Esophagus (tissue), 2 donors: ENCODE measurements at regions not wholly inside any gene's neighbourhood (a gene's known extent, or its start where the extent isn't known, plus 50 kb on each side); places are given as distances from the start of the nearest gene placed in this dataset.

ENCODE experiments used
- H3K27ac ChIP-seq, 2 donors: one replicate each; pipeline ENCODE4 v1.5.1; 2013; ENCODE audit warnings: low read depth in 2 of 2, mild to moderate bottlenecking in 2 of 2, inconsistent platforms in 1 of 2, low read length in 1 of 2, moderate library complexity in 1 of 2
- H3K27me3 ChIP-seq, 2 donors: one replicate each; pipeline ENCODE4 v1.6.1; 2013; ENCODE audit warnings: low read length in 2 of 2, control low read depth in 1 of 2, mild to moderate bottlenecking in 1 of 2; ENCODE audit not compliant: insufficient read depth in 2 of 2, control insufficient read depth in 1 of 2
- H3K36me3 ChIP-seq, 2 donors: one replicate each; pipeline ENCODE4 v1.6.1; 2013; ENCODE audit warnings: low read length in 1 of 2; ENCODE audit not compliant: control insufficient read depth in 2 of 2, insufficient read depth in 2 of 2
- H3K4me1 ChIP-seq, 2 donors: one replicate each; pipeline ENCODE4 v1.6.1; 2013; ENCODE audit warnings: low read length in 1 of 2; ENCODE audit not compliant: control insufficient read depth in 2 of 2, insufficient read depth in 2 of 2
- H3K4me3 ChIP-seq, 2 donors: one replicate each; pipeline ENCODE4 v1.5.1; 2013; ENCODE audit warnings: low read length in 2 of 2, mild to moderate bottlenecking in 2 of 2, low read depth in 1 of 2, moderate library complexity in 1 of 2
- H3K9me3 ChIP-seq, 2 donors: one replicate each; pipeline ENCODE4 v1.6.1; 2013; ENCODE audit warnings: mild to moderate bottlenecking in 2 of 2, low read depth in 1 of 2, low read length in 1 of 2, moderate library complexity in 1 of 2; ENCODE audit not compliant: control insufficient read depth in 2 of 2, insufficient read depth in 1 of 2
- WGBS, 2 donors: extraction: QIAGEN DNeasy Blood & Tissue Kit; methylation state at CpG; one replicate each; pipeline ENCODE4 v1.1.7; 2013; 5-methylcytosine and 5-hydroxymethylcytosine counted together
- donor health status: healthy with polysubstance abuse.
- donor health status: Bipolar disorder and iron deficiency.

DNA sequence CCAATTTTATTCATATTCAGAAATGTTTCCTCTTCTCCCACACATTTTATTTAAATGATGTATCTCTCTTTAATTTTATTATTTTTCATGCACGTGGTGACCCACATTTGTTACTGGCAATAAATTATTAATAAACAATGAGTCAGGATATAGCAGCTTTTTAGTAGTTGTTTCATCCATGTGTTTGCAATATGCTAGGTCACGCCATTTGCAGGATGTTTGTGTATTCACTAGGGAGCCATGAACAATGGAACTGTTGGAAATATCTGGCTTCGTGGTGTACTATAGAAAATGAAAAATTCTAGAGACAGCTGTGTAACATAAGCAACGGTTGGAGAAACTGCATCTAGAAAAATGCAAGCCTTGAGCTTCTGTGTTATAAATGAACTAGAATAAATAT, 176.0 kb upstream of the COL3A1 start:
- Histone ChIP-seq H3K27ac (no peak overlapping the region), H3K36me3 (no peaks in the 10 kb centered on the region), H3K4me3 (no peak overlapping the region), H3K4me1 (no peaks in the 10 kb centered on the region), H3K9me3 (peaks cover 0 to 5% of the 10 kb centered on the region in 2 donors), H3K27me3 (no peaks in the 10 kb centered on the region)
- 40 to 53% methylated on average over 4 of the region's 4 CpGs for WGBS, 2 donors

DNA sequence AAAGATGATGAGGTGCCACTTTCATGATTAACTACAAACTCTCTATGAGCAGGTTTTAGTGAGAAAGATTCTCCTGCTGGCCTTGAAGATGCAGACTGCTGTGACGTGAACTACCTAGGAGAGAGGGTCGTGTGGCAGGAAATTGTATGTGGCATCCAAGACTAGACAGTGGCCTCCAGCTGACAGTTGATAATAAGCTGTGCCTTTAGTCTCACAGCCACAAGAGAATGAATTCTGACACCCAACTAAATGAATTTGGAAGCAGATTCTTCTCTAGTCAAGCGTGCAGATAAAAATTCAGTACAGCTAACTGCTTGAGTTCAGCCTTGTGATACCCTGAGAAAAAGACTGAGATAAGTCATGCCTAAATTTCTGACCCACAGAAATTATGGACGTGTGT, 169.0 kb upstream of the COL3A1 start:
- Histone ChIP-seq H3K9me3 (peaks cover 0 to 6% of the 10 kb centered on the region in 2 donors), H3K27ac (no peak overlapping the region)
- 65 to 81% methylated on average over 4 of the region's 4 CpGs for WGBS, 2 donors

DNA sequence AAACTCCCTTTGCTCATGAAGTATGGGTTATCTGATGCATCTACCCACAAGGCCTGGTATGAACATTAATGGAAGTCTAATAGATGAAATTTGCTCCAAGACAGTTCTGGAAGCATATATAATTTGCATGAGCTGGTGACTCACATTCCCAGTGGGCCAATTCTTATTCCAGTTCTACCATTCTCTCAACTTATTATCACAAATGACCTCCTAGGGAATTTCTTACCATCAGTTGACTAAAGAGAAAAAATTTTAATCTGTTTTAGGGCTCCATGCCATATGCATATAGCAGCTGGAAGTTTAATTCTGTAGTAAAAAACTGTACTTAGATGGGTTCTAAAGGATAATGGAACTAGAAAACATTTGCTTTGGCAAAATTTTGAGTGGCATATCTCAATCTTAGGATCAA, 165.2 kb upstream of the COL3A1 start:
- Histone ChIP-seq H3K4me3 (no peak overlapping the region), H3K9me3 (no peaks in the 10 kb centered on the region), H3K27ac (no peak overlapping the region), H3K36me3 (no peaks in the 10 kb centered on the region), H3K27me3 (no peaks in the 10 kb centered on the region), H3K4me1 (no peaks in the 10 kb centered on the region)

More for the DNA sequence above, 169.0 kb upstream of the COL3A1 start:
- Histone ChIP-seq H3K4me3 (no peak overlapping the region), H3K4me1 (no peaks in the 10 kb centered on the region), H3K36me3 (no peaks in the 10 kb centered on the region), H3K27me3 (no peaks in the 10 kb centered on the region)

DNA sequence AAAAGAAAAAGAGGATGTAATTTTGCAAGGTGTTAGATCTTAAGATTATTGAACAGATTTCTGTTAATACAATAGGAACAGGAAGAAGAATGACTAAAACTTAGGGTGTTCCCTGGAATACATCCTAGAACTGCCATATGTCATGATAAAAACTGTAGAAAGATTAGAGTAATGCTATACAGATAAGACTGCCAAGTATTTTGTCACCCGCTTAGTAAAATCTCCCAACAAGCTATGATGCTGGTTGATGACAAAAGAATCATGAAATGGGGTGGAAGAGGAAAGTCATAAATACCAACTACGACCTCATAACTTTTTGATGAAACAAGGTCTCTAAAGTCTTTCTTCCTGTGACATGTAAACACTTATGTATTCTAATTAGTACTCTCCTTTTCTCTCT, 163.6 kb upstream of the COL3A1 start:
- H3K27ac ChIP-seq, result no peak overlapping the region
- 71 to 79% methylated on average over 2 of the region's 2 CpGs for WGBS, 2 donors
- H3K4me1 ChIP-seq, result no peaks in the 10 kb centered on the region
- H3K27me3 ChIP-seq, result no peaks in the 10 kb centered on the region
- H3K9me3 ChIP-seq, result no peaks in the 10 kb centered on the region
- H3K36me3 ChIP-seq, result no peaks in the 10 kb centered on the region
- no peak overlapping the region for H3K4me3 ChIP-seq

DNA sequence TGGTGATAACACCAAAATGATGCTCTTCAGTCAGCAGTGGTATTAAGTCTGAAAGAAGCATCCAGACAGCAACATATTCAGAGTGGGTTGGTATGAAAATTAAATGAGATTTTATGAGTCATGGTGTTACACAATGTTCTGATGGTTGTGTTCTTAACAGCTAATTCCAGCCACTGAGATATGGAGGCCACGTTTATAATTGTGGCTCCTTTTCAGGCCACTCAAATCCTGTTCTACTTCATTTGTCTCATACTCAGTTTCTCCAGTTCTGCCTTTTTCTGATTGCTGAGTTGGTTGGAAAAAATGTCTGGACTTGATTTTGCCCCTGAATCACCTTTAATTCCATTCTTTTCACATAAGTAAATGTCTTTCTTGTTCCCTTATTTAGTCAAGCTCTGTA, 162.7 kb upstream of the COL3A1 start:
- Histone ChIP-seq H3K4me3 (no peak overlapping the region), H3K27me3 (no peaks in the 10 kb centered on the region), H3K36me3 (no peaks in the 10 kb centered on the region), H3K9me3 (no peaks in the 10 kb centered on the region), H3K27ac (no peak overlapping the region), H3K4me1 (no peaks in the 10 kb centered on the region)
- 12 to 19% methylated on average over 1 of the region's 1 CpG for WGBS, 2 donors

DNA sequence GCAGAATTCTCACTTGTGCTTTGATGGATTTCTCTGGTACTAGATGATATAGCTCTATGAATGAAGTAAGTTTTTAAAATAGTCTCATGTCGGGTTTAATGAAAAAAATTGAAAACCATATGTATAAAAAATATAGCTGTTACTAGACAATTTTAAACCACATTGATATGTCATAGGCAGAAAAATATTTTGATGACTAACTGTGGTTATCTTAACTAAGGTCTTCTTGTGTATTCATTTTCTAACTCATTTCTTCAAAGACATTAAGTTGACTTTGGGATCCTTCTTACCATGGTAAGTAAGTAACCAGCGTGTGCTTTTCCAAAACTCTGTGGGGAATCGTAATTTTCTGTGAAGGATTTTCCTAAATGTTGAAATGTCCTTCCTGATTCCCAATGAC, 160.9 kb upstream of the COL3A1 start:
- 83 to 84% methylated on average over 3 of the region's 3 CpGs for WGBS, 2 donors
- H3K27ac ChIP-seq, result no peak overlapping the region
- H3K4me3 ChIP-seq, result no peak overlapping the region
- H3K36me3 ChIP-seq, result no peaks in the 10 kb centered on the region
- no peaks in the 10 kb centered on the region for H3K27me3 ChIP-seq
- no peaks in the 10 kb centered on the region for H3K9me3 ChIP-seq
- no peaks in the 10 kb centered on the region for H3K4me1 ChIP-seq

DNA sequence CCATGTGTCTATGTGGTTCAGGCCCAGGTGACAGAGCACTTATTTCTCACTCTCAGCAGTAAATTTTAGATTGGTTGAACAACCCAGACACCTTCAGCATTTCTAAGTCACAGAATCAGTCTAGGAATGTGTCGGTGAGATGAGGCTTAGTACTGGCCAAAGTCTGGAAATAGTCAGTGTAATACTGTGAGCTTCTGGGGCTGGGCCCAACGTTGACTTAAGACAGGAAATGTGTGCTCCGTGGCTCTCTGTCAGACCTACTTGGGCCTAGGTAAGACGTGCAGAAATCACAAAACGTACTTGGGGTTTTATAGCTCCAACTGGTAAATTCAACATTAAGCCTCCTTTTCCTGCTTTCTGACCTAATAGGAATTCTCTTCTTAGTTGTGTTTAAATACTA, 160.3 kb upstream of the COL3A1 start:
- no peak overlapping the region for H3K4me3 ChIP-seq
- H3K9me3 ChIP-seq, result no peaks in the 10 kb centered on the region
- no peaks in the 10 kb centered on the region for H3K27me3 ChIP-seq
- H3K36me3 ChIP-seq, result no peaks in the 10 kb centered on the region
- no peaks in the 10 kb centered on the region for H3K4me1 ChIP-seq
- 69 to 70% methylated on average over 5 of the region's 5 CpGs for WGBS, 2 donors
- no peak overlapping the region for H3K27ac ChIP-seq

DNA sequence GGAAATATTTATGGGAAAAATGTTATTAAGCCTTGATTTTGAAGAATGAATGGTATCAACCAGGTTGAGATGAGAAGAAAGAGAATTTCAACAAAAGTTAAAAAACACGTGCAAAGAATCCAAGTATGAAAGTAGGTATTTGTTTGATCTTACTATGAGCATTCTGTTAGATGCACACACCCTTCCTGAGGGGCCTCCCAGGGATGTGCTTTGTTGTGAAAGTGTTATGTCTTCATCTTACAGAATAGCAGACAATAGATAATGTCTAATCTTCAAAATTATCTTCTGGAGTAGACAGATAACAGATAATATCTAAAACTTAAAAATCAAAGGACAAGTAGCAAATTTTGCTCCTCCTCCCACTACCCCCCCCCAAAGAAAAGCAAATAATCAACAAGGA, 155.2 kb upstream of the COL3A1 start:
- H3K9me3 ChIP-seq, result no peaks in the 10 kb centered on the region
- H3K36me3 ChIP-seq, result no peaks in the 10 kb centered on the region
- no peaks in the 10 kb centered on the region for H3K27me3 ChIP-seq
- WGBS, 2 donors, result 40 to 47% methylated on average over 1 of the region's 1 CpG
- no peaks in the 10 kb centered on the region for H3K4me1 ChIP-seq
- H3K4me3 ChIP-seq, result no peak overlapping the region
- H3K27ac ChIP-seq, result no peak overlapping the region

DNA sequence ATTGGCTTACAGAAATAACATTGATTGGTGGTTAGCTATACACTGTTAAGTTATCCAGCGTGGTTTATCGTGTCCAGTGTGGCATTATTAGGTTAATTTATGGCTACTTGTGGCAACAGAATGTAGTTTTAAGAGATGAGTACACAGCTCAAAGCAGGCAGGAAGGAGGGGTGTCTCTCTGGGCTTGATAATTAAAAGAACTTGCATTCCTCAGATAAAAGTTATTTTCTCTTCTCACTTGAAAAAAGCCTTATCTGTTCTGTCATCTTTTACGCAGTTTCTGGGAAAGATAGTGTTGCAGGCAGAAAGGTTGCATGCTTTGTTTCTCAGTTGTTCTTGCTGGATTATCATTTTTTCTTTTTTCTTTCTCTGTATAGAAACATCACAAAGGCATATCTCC, 154.4 kb upstream of the COL3A1 start:
- Histone ChIP-seq H3K36me3 (no peaks in the 10 kb centered on the region), H3K4me1 (no peaks in the 10 kb centered on the region), H3K9me3 (no peaks in the 10 kb centered on the region), H3K27ac (no peak overlapping the region), H3K27me3 (no peaks in the 10 kb centered on the region), H3K4me3 (no peak overlapping the region)
- 46 to 47% methylated on average over 3 of the region's 3 CpGs for WGBS, 2 donors

DNA sequence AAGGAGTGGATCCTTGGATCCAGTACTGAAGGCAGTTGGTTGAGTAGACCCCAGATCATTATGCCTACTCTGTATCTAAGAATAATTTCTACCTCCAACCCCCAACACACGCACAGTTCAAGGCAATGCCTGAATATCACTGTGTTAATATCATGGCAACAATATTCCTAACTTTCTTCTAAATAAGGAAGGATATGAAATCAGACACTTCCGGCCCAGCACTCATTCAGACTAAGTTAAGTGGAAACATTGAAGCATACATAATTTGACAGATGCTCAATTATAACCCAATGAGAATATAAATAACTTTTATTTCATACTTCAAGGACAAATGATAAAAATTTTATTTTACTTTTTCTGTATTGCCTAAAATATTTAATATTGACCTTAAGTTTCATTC, 153.6 kb upstream of the COL3A1 start:
- WGBS, 2 donors, result 65 to 80% methylated on average over 2 of the region's 2 CpGs
- no peaks in the 10 kb centered on the region for H3K27me3 ChIP-seq
- no peaks in the 10 kb centered on the region for H3K36me3 ChIP-seq
- no peak overlapping the region for H3K27ac ChIP-seq
- H3K9me3 ChIP-seq, result no peaks in the 10 kb centered on the region
- no peak overlapping the region for H3K4me3 ChIP-seq
- no peaks in the 10 kb centered on the region for H3K4me1 ChIP-seq
